Neural cell (in vitro differentiated cells): ENCODE measurements at regions not wholly inside any gene's neighbourhood (a gene's known extent, or its start where the extent isn't known, plus 50 kb on each side); places are given as distances from the start of the nearest gene placed in this dataset.

ENCODE experiments used
- H2AFZ ChIP-seq: fragments of 200-600, 300-800 bp; sonication (generic), shearing (Covaris generic); 2 replicates; pipeline ENCODE4 v1.6.0; 2014; ENCODE audit warnings: low read depth, mild to moderate bottlenecking, antibody characterized with exemption, low read length, moderate library complexity
- H3F3A ChIP-seq: fragments of 200-600 bp; shearing (Covaris generic); 2 replicates; pipeline ENCODE4 v1.6.1; 2016; ENCODE audit warnings: mild to moderate bottlenecking, moderate library complexity, mixed read lengths, antibody characterized with exemption, low read length; ENCODE audit not compliant: insufficient read depth, poor library complexity, severe bottlenecking
- H3K27ac ChIP-seq: fragments of 200-600, 300-800 bp; sonication (generic), shearing (Covaris generic); 2 replicates; pipeline ENCODE4 v1.5.1; 2014; ENCODE audit warnings: mild to moderate bottlenecking, low read length, moderate library complexity
- H3K27me3 ChIP-seq: fragments of 300-800, 200-600 bp; sonication (generic), shearing (Covaris generic); 2 replicates; pipeline ENCODE4 v1.6.0; 2014; ENCODE audit warnings: mild to moderate bottlenecking, low read depth, low read length, moderate library complexity; ENCODE audit not compliant: insufficient read depth
- H3K36me3 ChIP-seq: fragments of 300-800, 200-600 bp; sonication (generic), shearing (Covaris generic); 2 replicates; pipeline ENCODE4 v1.5.1; 2014; ENCODE audit warnings: mild to moderate bottlenecking, antibody characterized with exemption, low read length, moderate library complexity; ENCODE audit not compliant: insufficient read depth
- H3K4me2 ChIP-seq: fragments of 300-800, 200-600 bp; sonication (generic), shearing (Covaris generic); 2 replicates; pipeline ENCODE4 v1.6.0; 2014; ENCODE audit warnings: mild to moderate bottlenecking, low read length
- H3K4me3 ChIP-seq: fragments of 300-800, 200-600 bp; sonication (generic), shearing (Covaris generic); 2 replicates; pipeline ENCODE4 v1.5.1; 2014; ENCODE audit warnings: mild to moderate bottlenecking, low read length, moderate library complexity
- H3K79me2 ChIP-seq: fragments of 200-600 bp; shearing (Covaris generic); replicated peaks from 2 replicates; pipeline ENCODE4 v1.6.0; 2014; ENCODE audit warnings: mild to moderate bottlenecking, low read length, moderate library complexity; ENCODE audit not compliant: insufficient read depth
- H3K9ac ChIP-seq: fragments of 300-800, 200-600 bp; sonication (generic), shearing (Covaris generic); 2 replicates; pipeline ENCODE4 v1.6.1; 2016; ENCODE audit warnings: mild to moderate bottlenecking, low read length, mixed read lengths
- H3K9me2 ChIP-seq: fragments of 200-600 bp; shearing (Covaris generic); 2 replicates; pipeline ENCODE4 v1.6.1; 2016; ENCODE audit warnings: mild to moderate bottlenecking, low read length, mixed read lengths; ENCODE audit not compliant: insufficient read depth
- H3K9me3 ChIP-seq: fragments of 200-600, 300-800 bp; sonication (generic), shearing (Covaris generic); 2 replicates; pipeline ENCODE4 v1.6.1; 2016; ENCODE audit warnings: mild to moderate bottlenecking, mixed run types, low read length, moderate library complexity, mixed read lengths
- H4K20me1 ChIP-seq: fragments of 200-600 bp; shearing (Covaris generic); 2 replicates; pipeline ENCODE4 v1.6.1; 2016; ENCODE audit warnings: mild to moderate bottlenecking, mixed run types; ENCODE audit not compliant: insufficient read depth
- EZH2 ChIP-seq: fragments of 200-600, 300-800 bp; shearing (Covaris generic), sonication (generic); IDR thresholded peaks from 2 replicates; pipeline ENCODE4 v1.6.1; 2014; ENCODE audit warnings: antibody characterized with exemption, low read length, borderline replicate concordance, mild to moderate bottlenecking; ENCODE audit not compliant: insufficient read depth, poor library complexity, severe bottlenecking
- MXI1 ChIP-seq: fragments of 450-650 bp; conservative IDR thresholded peaks from 2 replicates; pipeline ENCODE4 v1.6.1; 2014; ENCODE audit warnings: antibody characterized with exemption, mild to moderate bottlenecking; ENCODE audit not compliant: poor library complexity, severe bottlenecking
- POLR2AphosphoS5 ChIP-seq: IDR thresholded peaks from 2 replicates; pipeline ENCODE4 v1.6.1; 2012
- RAD21 ChIP-seq: fragments of 450-650 bp; conservative IDR thresholded peaks from 2 replicates; pipeline ENCODE4 v1.6.1; 2014; ENCODE audit warnings: antibody characterized with exemption, mild to moderate bottlenecking, moderate library complexity
- TAF1 ChIP-seq: IDR thresholded peaks from 2 replicates; pipeline ENCODE4 v1.6.1; 2012; ENCODE audit warnings: low read depth
- TF ChIP-seq, protein P1 (sequence below): fragments of 450-650 bp; IDR thresholded peaks from 2 replicates; pipeline ENCODE4 v1.5.1; 2014; ENCODE audit warnings: antibody characterized with exemption, mild to moderate bottlenecking, moderate library complexity; ENCODE audit not compliant: poor library complexity, severe bottlenecking

DNA sequence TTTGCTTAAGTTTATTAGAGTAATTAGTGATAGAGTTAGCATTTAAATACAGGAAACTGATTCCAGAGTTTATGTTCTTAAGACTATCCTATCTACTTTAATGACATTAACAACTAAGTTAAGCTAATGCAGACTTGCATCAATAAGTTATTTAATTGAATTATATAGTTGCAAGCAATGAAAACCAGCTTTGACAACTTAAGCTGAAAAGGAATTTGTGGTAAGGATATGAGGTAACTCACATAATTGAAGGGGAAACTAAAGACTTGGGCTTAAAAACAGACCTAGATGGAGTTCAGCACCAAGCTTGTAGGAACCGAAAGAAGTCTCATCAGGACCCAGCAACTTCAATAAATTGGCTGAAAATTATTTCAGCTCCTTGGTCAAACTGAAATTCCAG is 222.3 kb downstream of the IBTK start:
- no peaks in the 10 kb centered on the region for H3K27me3 ChIP-seq
- no peak overlapping the region for H3K27ac ChIP-seq
- H3K9me3 ChIP-seq = no peaks in the 10 kb centered on the region
- H3K79me2 ChIP-seq = no peaks in the 10 kb centered on the region
- H3F3A ChIP-seq = no peaks in the 10 kb centered on the region
- H3K9me2 ChIP-seq = no peaks in the 10 kb centered on the region
- no peak overlapping the region for H3K9ac ChIP-seq
- H2AFZ ChIP-seq = no peak overlapping the region
- H4K20me1 ChIP-seq = no peaks in the 10 kb centered on the region
- TF ChIP-seq POLR2AphosphoS5 (no peak), RAD21 (no peak)
- TF ChIP-seq, protein P1, sequence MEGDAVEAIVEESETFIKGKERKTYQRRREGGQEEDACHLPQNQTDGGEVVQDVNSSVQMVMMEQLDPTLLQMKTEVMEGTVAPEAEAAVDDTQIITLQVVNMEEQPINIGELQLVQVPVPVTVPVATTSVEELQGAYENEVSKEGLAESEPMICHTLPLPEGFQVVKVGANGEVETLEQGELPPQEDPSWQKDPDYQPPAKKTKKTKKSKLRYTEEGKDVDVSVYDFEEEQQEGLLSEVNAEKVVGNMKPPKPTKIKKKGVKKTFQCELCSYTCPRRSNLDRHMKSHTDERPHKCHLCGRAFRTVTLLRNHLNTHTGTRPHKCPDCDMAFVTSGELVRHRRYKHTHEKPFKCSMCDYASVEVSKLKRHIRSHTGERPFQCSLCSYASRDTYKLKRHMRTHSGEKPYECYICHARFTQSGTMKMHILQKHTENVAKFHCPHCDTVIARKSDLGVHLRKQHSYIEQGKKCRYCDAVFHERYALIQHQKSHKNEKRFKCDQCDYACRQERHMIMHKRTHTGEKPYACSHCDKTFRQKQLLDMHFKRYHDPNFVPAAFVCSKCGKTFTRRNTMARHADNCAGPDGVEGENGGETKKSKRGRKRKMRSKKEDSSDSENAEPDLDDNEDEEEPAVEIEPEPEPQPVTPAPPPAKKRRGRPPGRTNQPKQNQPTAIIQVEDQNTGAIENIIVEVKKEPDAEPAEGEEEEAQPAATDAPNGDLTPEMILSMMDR = no peak
- no peak overlapping the region for H3K4me2 ChIP-seq
- no peak overlapping the region for H3K4me3 ChIP-seq
- H3K36me3 ChIP-seq = no peaks in the 10 kb centered on the region

DNA sequence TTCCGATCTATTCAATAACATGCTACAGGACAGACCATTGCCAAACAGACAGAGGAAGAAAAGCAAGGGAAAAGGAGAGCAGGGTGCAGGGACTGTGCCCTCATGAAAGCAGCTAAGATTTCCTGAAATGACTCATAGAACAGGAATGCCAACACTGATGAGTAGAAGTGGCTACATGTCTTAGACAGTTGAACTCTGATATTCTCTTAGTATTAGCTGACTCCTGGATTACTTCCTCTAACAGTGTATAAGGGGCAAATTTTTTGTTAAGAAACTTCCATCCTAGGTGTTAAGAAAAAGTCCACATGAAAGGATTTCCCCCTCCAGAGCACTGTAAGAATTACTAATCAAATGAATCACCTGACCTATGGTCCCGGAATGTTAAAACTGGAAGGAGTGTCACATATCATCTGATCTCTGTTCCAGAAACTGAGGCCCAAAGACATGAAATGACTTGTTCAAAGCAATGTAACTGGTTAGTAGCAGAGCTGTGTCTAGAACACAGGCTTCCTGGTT is 224.9 kb downstream of the IBTK start:
- TF ChIP-seq, protein P1 = no peak
- TF ChIP-seq TAF1 = no peak
- Histone ChIP-seq H3K9ac (no peak overlapping the region), H3K36me3 (no peaks in the 10 kb centered on the region), H4K20me1 (no peaks in the 10 kb centered on the region), H2AFZ (no peak overlapping the region), H3F3A (no peaks in the 10 kb centered on the region), H3K27me3 (no peaks in the 10 kb centered on the region), H3K79me2 (no peaks in the 10 kb centered on the region), H3K9me3 (no peaks in the 10 kb centered on the region), H3K27ac (no peak overlapping the region), H3K4me2 (no peak overlapping the region), H3K9me2 (no peaks in the 10 kb centered on the region), H3K4me3 (no peak overlapping the region)

DNA sequence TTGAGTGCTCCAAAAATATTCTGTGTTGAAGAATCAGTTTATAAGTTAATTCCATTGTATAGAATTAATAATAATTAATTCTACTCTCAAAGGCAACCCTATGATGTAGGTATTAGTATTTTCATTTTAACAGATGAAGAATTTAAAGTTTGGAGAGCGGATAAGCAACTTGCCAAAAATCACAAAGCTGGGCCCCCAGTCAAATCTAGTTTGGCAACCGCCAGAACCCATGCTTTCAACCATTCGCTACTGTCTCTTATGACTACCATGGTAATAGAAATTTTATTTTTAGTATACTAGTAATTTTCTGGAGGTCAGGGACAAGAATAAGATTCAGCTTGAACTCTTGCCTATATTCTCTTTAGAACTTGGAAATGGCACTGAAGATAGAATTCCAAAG is 229.8 kb downstream of the IBTK start:
- TF ChIP-seq EZH2 (no peak), MXI1 (no peak), RAD21 (no peak)
- TF ChIP-seq, protein P1 = no peak

More for the DNA sequence above, 229.8 kb downstream of the IBTK start:
- H3K36me3 ChIP-seq = no peaks in the 10 kb centered on the region
- no peaks in the 10 kb centered on the region for H3K9me3 ChIP-seq
- H3F3A ChIP-seq = no peaks in the 10 kb centered on the region
- H3K79me2 ChIP-seq = no peaks in the 10 kb centered on the region
- no peak overlapping the region for H3K9ac ChIP-seq
- H3K9me2 ChIP-seq = no peaks in the 10 kb centered on the region
- H3K4me2 ChIP-seq = no peak overlapping the region
- no peak overlapping the region for H3K27ac ChIP-seq
- H2AFZ ChIP-seq = no peak overlapping the region
- no peaks in the 10 kb centered on the region for H3K27me3 ChIP-seq
- H3K4me3 ChIP-seq = no peak overlapping the region
- H4K20me1 ChIP-seq = no peaks in the 10 kb centered on the region
